Tibial nerve (tissue), 3 donors: ENCODE measurements at regions not wholly inside any gene's neighbourhood (a gene's known extent, or its start where the extent isn't known, plus 50 kb on each side); places are given as distances from the start of the nearest gene placed in this dataset.

Experiments used
- CTCF ChIP-seq, 5 experiments: fragments of 200-600 bp in 3 of 5; fragments of 450-650 bp in 2 of 5; sonication (generic) in 3 of 5; IDR thresholded peaks; one replicate each; pipeline ENCODE4 v1.5.1; 2016 to 2019; ENCODE audit warnings: antibody characterized with exemption in 5 of 5, mild to moderate bottlenecking in 3 of 5, moderate library complexity in 2 of 5
- POLR2A ChIP-seq, 2 donors: fragments of 450-650 bp; IDR thresholded peaks; one replicate each; pipeline ENCODE4 v1.6.1; 2017; ENCODE audit warnings: antibody characterized with exemption in 2 of 2, mild to moderate bottlenecking in 2 of 2, moderate library complexity in 2 of 2

GRCh38 chr4:104099141-104099540 lies 379.4 kb upstream of the TACR3 start:
- TF ChIP-seq CTCF (IDR thresholded peaks at IDR 0.05): no peak
- no peak for TF ChIP-seq POLR2A (IDR thresholded peaks at IDR 0.05)
